ENCODE measurements at regions not wholly inside any gene's neighbourhood (a gene's known extent, or its start where the extent isn't known, plus 50 kb on each side); places are given as distances from the start of the nearest gene placed in this dataset.
"Not testable (repeated sequence)": the region's sequence is repeated elsewhere in the genome, so short reads cannot be mapped to it uniquely, and the experiment has no call there.

- CTCF ChIA-PET = no interaction called here
- H4K20me1 ChIP-seq (ENCODE audit: insufficient read depth) = no peaks in the 10 kb centered on the region
- POLR2A ChIA-PET = no interaction called here
- H3K79me2 ChIP-seq (ENCODE audit: insufficient read depth) = no peaks in the 10 kb centered on the region
- DNase-seq = no peak
- no peak overlapping the region for H2AFZ ChIP-seq (ENCODE audit: low read depth)
- H3K27ac ChIP-seq (ENCODE audit: low read depth in 2 of 2, low read length in 1 of 2) = no peak overlapping the region
- no peaks in the 10 kb centered on the region for H3K4me1 ChIP-seq (ENCODE audit: control insufficient read depth in 1 of 2, insufficient read depth in 2 of 2, low read depth in 1 of 2, low read length in 1 of 2)
- no peak overlapping the region for H3K9ac ChIP-seq
- TF ChIP-seq GABPA (IDR thresholded peaks at IDR 0.05; ENCODE audit: low read depth) = no peak
- no peak for TF ChIP-seq RAD21 (IDR thresholded peaks at IDR 0.05; ENCODE audit: low read length)
- TF ChIP-seq RXRA (IDR thresholded peaks at IDR 0.05; ENCODE audit: borderline replicate concordance, low read depth) = no peak
- TF ChIP-seq USF1 (IDR thresholded peaks at IDR 0.05; ENCODE audit: borderline replicate concordance, low read depth) = no peak
- TF ChIP-seq ELF1 (IDR thresholded peaks at IDR 0.05) = no peak
- TF ChIP-seq REST (IDR thresholded peaks at IDR 0.05; ENCODE audit: low read depth, low read length) = no peak
- TF ChIP-seq CHD2 (IDR thresholded peaks at IDR 0.05; ENCODE audit: low read length, partially characterized antibody) = no peak
- no peaks in the 10 kb centered on the region for H3K9me2 ChIP-seq
- H3F3A ChIP-seq (replicated peaks; ENCODE audit: insufficient read depth) = no peaks in the 10 kb centered on the region
- WGBS (ENCODE audit: low lambda C conversion rate) = 34% methylated on average over 1 of the region's 1 CpG
- no peaks in the 10 kb centered on the region for H3K36me3 ChIP-seq (replicated peaks in 1 of 2; ENCODE audit: control insufficient read depth in 1 of 2, insufficient read depth in 2 of 2, low read length in 1 of 2)
- no peaks in the 10 kb centered on the region; the same call in 1 of the 2 replicates for H3K27me3 ChIP-seq (ENCODE audit: insufficient read depth)
- H3K9me3 ChIP-seq = no peaks in the 10 kb centered on the region
- H3K4me2 ChIP-seq = no peak overlapping the region
- no peak overlapping the region for H3K4me3 ChIP-seq (ENCODE audit: low read depth in 2 of 2, low read length in 1 of 2)
Measured at GRCh38 chr5:130295235-130295634, 391.0 kb downstream of the CHSY3 start.

- POLR2A ChIA-PET, DNase-seq, H3K9ac ChIP-seq: not testable (repeated sequence)
Measured at GRCh38 chr5:130294798-130295197, 390.5 kb downstream of the CHSY3 start.

GRCh38 chr5:130290219-130290618, 386.0 kb downstream of the CHSY3 start:
- Histone ChIP-seq H3K9ac (no peak overlapping the region), H3K4me2 (no peak overlapping the region), H3F3A (replicated peaks; ENCODE audit: insufficient read depth) (no peaks in the 10 kb centered on the region), H3K27ac (ENCODE audit: low read depth in 2 of 2, low read length in 1 of 2) (no peak overlapping the region), H3K9me3 (no peaks in the 10 kb centered on the region), H3K4me3 (ENCODE audit: low read depth in 2 of 2, low read length in 1 of 2) (no peak overlapping the region), H4K20me1 (ENCODE audit: insufficient read depth) (no peaks in the 10 kb centered on the region), H3K9me2 (no peaks in the 10 kb centered on the region), H2AFZ (ENCODE audit: low read depth) (no peak overlapping the region), H3K27me3 (ENCODE audit: insufficient read depth) (no peaks in the 10 kb centered on the region; the same call in 1 of the 2 replicates), H3K79me2 (ENCODE audit: insufficient read depth) (no peaks in the 10 kb centered on the region), H3K4me1 (ENCODE audit: control insufficient read depth in 1 of 2, insufficient read depth in 2 of 2, low read depth in 1 of 2, low read length in 1 of 2) (no peaks in the 10 kb centered on the region), H3K36me3 (replicated peaks in 1 of 2; ENCODE audit: control insufficient read depth in 1 of 2, insufficient read depth in 2 of 2, low read length in 1 of 2) (no peaks in the 10 kb centered on the region)
- ChIA-PET CTCF (interaction anchor here (0.5 kb wide), 1 partner anchor 24 kb away, joined by 3 read pairs; no protein-coding TSS in a partner anchor), POLR2A (no interaction called here)
- 9% methylated on average over 2 of the region's 2 CpGs for WGBS (ENCODE audit: low lambda C conversion rate)
- no peak for DNase-seq
- no peak for TF ChIP-seq POLR2AphosphoS5 (IDR thresholded peaks at IDR 0.05; ENCODE audit: low read depth, low read length)
- no peak for TF ChIP-seq REST (IDR thresholded peaks at IDR 0.05; ENCODE audit: low read depth, low read length)
- no peak for TF ChIP-seq TEAD4 (IDR thresholded peaks at IDR 0.05; ENCODE audit: borderline replicate concordance, insufficient read depth)
- no peak for TF ChIP-seq EZH2phosphoT487 (IDR thresholded peaks at IDR 0.05; ENCODE audit: borderline replicate concordance, low read depth)
- no peak for TF ChIP-seq RXRA (IDR thresholded peaks at IDR 0.05; ENCODE audit: borderline replicate concordance, low read depth)
- TF ChIP-seq MAX (IDR thresholded peaks at IDR 0.05; ENCODE audit: low read depth) = no peak
- TF ChIP-seq USF2 (IDR thresholded peaks at IDR 0.05; ENCODE audit: borderline replicate concordance, low read depth, low read length) = no peak
- no peak for TF ChIP-seq FOXM1 (IDR thresholded peaks at IDR 0.05; ENCODE audit: low read depth)

More at GRCh38 chr5:130294798-130295197, 390.5 kb downstream of the CHSY3 start:
- H4K20me1 ChIP-seq (ENCODE audit: insufficient read depth); H3K4me3 ChIP-seq (ENCODE audit: low read depth in 2 of 2, low read length in 1 of 2); H3K27ac ChIP-seq (ENCODE audit: low read depth in 2 of 2, low read length in 1 of 2); H3K9me3 ChIP-seq; H3K79me2 ChIP-seq (ENCODE audit: insufficient read depth); H3K9me2 ChIP-seq; H3K27me3 ChIP-seq (ENCODE audit: insufficient read depth); H2AFZ ChIP-seq (ENCODE audit: low read depth); CTCF ChIA-PET; H3F3A ChIP-seq (replicated peaks; ENCODE audit: insufficient read depth); H3K4me1 ChIP-seq (ENCODE audit: control insufficient read depth in 1 of 2, insufficient read depth in 2 of 2, low read depth in 1 of 2, low read length in 1 of 2); H3K4me2 ChIP-seq; H3K36me3 ChIP-seq (replicated peaks in 1 of 2; ENCODE audit: control insufficient read depth in 1 of 2, insufficient read depth in 2 of 2, low read length in 1 of 2): not testable (repeated sequence)
- WGBS (ENCODE audit: low lambda C conversion rate) = 14% methylated on average over 2 of the region's 3 CpGs
